IMR-90 (cell line): ENCODE measurements at regions not wholly inside any gene's neighbourhood (a gene's known extent, or its start where the extent isn't known, plus 50 kb on each side); places are given as distances from the start of the nearest gene placed in this dataset.

Source experiments
- ATAC-seq: fragments of 200-7000 bp; cut with Tn5 transposase; 2 replicates; pipeline ENCODE4 v1.9.1; 2020; ENCODE audit warnings: low read depth, mild to moderate bottlenecking, moderate library complexity
- BruUV-seq: library from RNA; stranded (reverse); fragments of 400-500 nt; replicated peaks from 2 replicates; lab custom pipeline; 2021; lab: Mats Ljungman, UMichigan
- CTCF ChIA-PET: fragments of 300-600 bp; formaldehyde crosslinking; extraction: SDS; loops from one replicate; lab custom pipeline; 2021; ENCODE audit warnings: antibody characterized with exemption; lab: Yijun Ruan, JAX
- POLR2A ChIA-PET: fragments of 300-600 bp; sonication (Branson Sonifier 250); formaldehyde crosslinking; loops from one replicate; lab custom pipeline; 2022; ENCODE audit warnings: antibody characterized with exemption; ENCODE audit not compliant: unreplicated experiment; lab: Charles Lee
- DNase-seq: peaks from one replicate; pipeline ENCODE4 v3.0.0; 2013
- H2AFZ ChIP-seq: replicated peaks from 2 replicates; pipeline ENCODE3; 2013; ENCODE audit warnings: low read length, mild to moderate bottlenecking; ENCODE audit not compliant: poor library complexity
- H2AK5ac ChIP-seq: 2 replicates; pipeline ENCODE4 v1.6.1; 2013; ENCODE audit warnings: low read depth, low read length, inconsistent platforms
- H2AK9ac ChIP-seq: replicated peaks from 2 replicates; pipeline ENCODE3; 2013; ENCODE audit warnings: mild to moderate bottlenecking, low read depth, low read length, moderate library complexity; ENCODE audit not compliant: poor library complexity
- H2BK120ac ChIP-seq: 2 replicates; pipeline ENCODE4 v1.6.1; 2013; ENCODE audit warnings: low read depth, low read length, inconsistent platforms
- H2BK15ac ChIP-seq: 3 replicates; pipeline ENCODE4 v1.6.1; 2013; ENCODE audit warnings: low read depth, low read length, inconsistent platforms
- H2BK20ac ChIP-seq: 2 replicates; pipeline ENCODE4 v1.6.1; 2013; ENCODE audit warnings: low read depth, mild to moderate bottlenecking, inconsistent platforms, low read length, moderate library complexity
- H2BK5ac ChIP-seq: 2 replicates; pipeline ENCODE4 v1.6.1; 2013; ENCODE audit warnings: mild to moderate bottlenecking, low read depth, low read length, inconsistent platforms; ENCODE audit not compliant: poor library complexity, severe bottlenecking
- H3K14ac ChIP-seq: replicated peaks from 2 replicates; pipeline ENCODE4 v1.6.1; 2013; ENCODE audit warnings: low read depth, low read length, inconsistent platforms
- H3K18ac ChIP-seq: 2 replicates; pipeline ENCODE4 v1.6.1; 2013; ENCODE audit warnings: low read depth, low read length, control low read depth
- H3K23ac ChIP-seq: 2 replicates; pipeline ENCODE4 v1.6.1; 2013; ENCODE audit warnings: low read depth, low read length, inconsistent platforms
- H3K27ac ChIP-seq: 2 replicates; pipeline ENCODE4 v1.5.1; 2013; ENCODE audit warnings: mild to moderate bottlenecking, control low read depth, low read length; ENCODE audit not compliant: insufficient read depth
- H3K27me3 ChIP-seq: 2 replicates; pipeline ENCODE4 v1.6.1; 2013; ENCODE audit warnings: low read length; ENCODE audit not compliant: control insufficient read depth, insufficient read depth
- H3K36me3 ChIP-seq: 2 replicates; pipeline ENCODE4 v1.6.1; 2013; ENCODE audit warnings: low read length, mixed read lengths; ENCODE audit not compliant: control insufficient read depth, insufficient read depth
- H3K4ac ChIP-seq: 2 replicates; pipeline ENCODE4 v1.6.1; 2013; ENCODE audit warnings: low read depth, low read length, inconsistent platforms
- H3K4me1 ChIP-seq: 2 replicates; pipeline ENCODE4 v1.6.1; 2013; ENCODE audit warnings: low read length, mixed read lengths; ENCODE audit not compliant: control insufficient read depth, insufficient read depth
- H3K4me2 ChIP-seq: 2 replicates; pipeline ENCODE4 v1.6.1; 2013; ENCODE audit warnings: low read depth, mild to moderate bottlenecking, control low read depth, low read length, moderate library complexity
- H3K4me3 ChIP-seq: 2 replicates; pipeline ENCODE4 v1.5.1; 2013; ENCODE audit warnings: low read depth, mild to moderate bottlenecking, control low read depth, low read length, moderate library complexity; ENCODE audit not compliant: insufficient read depth
- H3K56ac ChIP-seq: 2 replicates; pipeline ENCODE4 v1.6.1; 2013; ENCODE audit warnings: low read length, inconsistent platforms; ENCODE audit not compliant: insufficient read depth; ENCODE audit errors: extremely low read depth
- H3K79me1 ChIP-seq, 2 experiments: 2 replicates each; pipeline ENCODE4 v1.6.1; 2013; ENCODE audit warnings: low read length in 2 of 2, inconsistent platforms in 1 of 2, low read depth in 1 of 2
- H3K9ac ChIP-seq: 2 replicates; pipeline ENCODE4 v1.6.1; 2013; ENCODE audit warnings: low read depth, low read length, control low read depth
- H3K9me1 ChIP-seq: 2 replicates; pipeline ENCODE4 v1.6.1; 2013; ENCODE audit warnings: low read length, inconsistent platforms; ENCODE audit not compliant: insufficient read depth
- H3K9me3 ChIP-seq: 2 replicates; pipeline ENCODE4 v1.6.1; 2013; ENCODE audit warnings: low read length; ENCODE audit not compliant: control insufficient read depth, insufficient read depth
- H4K20me1 ChIP-seq: 2 replicates; pipeline ENCODE4 v1.6.1; 2013; ENCODE audit warnings: low read length, inconsistent platforms; ENCODE audit not compliant: insufficient read depth
- H4K5ac ChIP-seq: 2 replicates; pipeline ENCODE4 v1.6.1; 2013; ENCODE audit warnings: mild to moderate bottlenecking, low read depth, low read length, control low read depth
- H4K8ac ChIP-seq, 2 experiments: 2 replicates each; pipeline ENCODE4 v1.6.1; 2013; ENCODE audit warnings: low read depth in 2 of 2, low read length in 2 of 2, control low read depth in 1 of 2, inconsistent platforms in 1 of 2
- H4K91ac ChIP-seq: 2 replicates; pipeline ENCODE4 v1.6.1; 2013; ENCODE audit warnings: low read depth, low read length, inconsistent platforms; ENCODE audit not compliant: insufficient read depth
- BHLHE40 ChIP-seq: fragments of 150-350 bp; IDR thresholded peaks from 2 replicates; pipeline ENCODE4 v1.6.1; 2016; ENCODE audit warnings: mild to moderate bottlenecking, low read depth, low read length
- CEBPB ChIP-seq: IDR thresholded peaks from 2 replicates; pipeline ENCODE4 v1.6.1; 2012; ENCODE audit warnings: low read depth, low read length, improper control_type of control experiment
- CTCF ChIP-seq: conservative IDR thresholded peaks from 2 replicates; pipeline ENCODE4 v1.5.1; 2012; ENCODE audit warnings: mild to moderate bottlenecking, low read depth, low read length, improper control_type of control experiment
- MAFK ChIP-seq: IDR thresholded peaks from 2 replicates; pipeline ENCODE4 v1.6.1; 2012; ENCODE audit warnings: low read depth, low read length, improper control_type of control experiment
- MAZ ChIP-seq: IDR thresholded peaks from 2 replicates; pipeline ENCODE4 v1.6.1; 2012; ENCODE audit warnings: low read depth, mild to moderate bottlenecking, low read length, improper control_type of control experiment, moderate library complexity, borderline replicate concordance
- NFE2L2 ChIP-seq: fragments of 150-350 bp; IDR thresholded peaks from 2 replicates; pipeline ENCODE4 v1.6.1; 2016; ENCODE audit warnings: low read depth, mild to moderate bottlenecking, low read length
- RAD21 ChIP-seq: IDR thresholded peaks from 2 replicates; pipeline ENCODE4 v1.6.1; 2012; ENCODE audit warnings: low read length, improper control_type of control experiment
- SMC3 ChIP-seq: fragments of 150-350 bp; IDR thresholded peaks from 2 replicates; pipeline ENCODE4 v1.6.1; 2016; ENCODE audit warnings: low read depth, mild to moderate bottlenecking, antibody characterized with exemption, low read length, moderate library complexity
- WGBS, 2 experiments: methylation state at CpG; one replicate each; pipeline versions ENCODE4 v1.1.5 to v1.1.7; 2013; ENCODE audit warnings: missing lambda C conversion rate in 2 of 2; ENCODE audit not compliant: insufficient read length in 1 of 2; ENCODE audit errors: extremely low coverage in 2 of 2; 5-methylcytosine and 5-hydroxymethylcytosine counted together
- dilution Hi-C: fragments of 300-500 bp; cut with HindIII; formaldehyde crosslinking; loops from one replicate; pipeline ENCODE4 v1.14.3; 2018; ENCODE audit warnings: low sequenced_read_pairs; ENCODE audit not compliant: unreplicated experiment
- in situ Hi-C: fragments of 300-500 bp; cut with MboI; formaldehyde crosslinking; loops from 3 replicates; pipeline ENCODE4 v1.14.3; 2019; ENCODE audit warnings: low sequenced_read_pairs, inconsistent platforms, mixed read lengths
- intact Hi-C: fragments of 100-400 bp; cut with micrococcal nuclease; formaldehyde crosslinking; loops from 2 replicates; pipeline ENCODE4 v1.10.0; 2022

GRCh38 chr1:98251497-98251896, 330.7 kb upstream of the DPYD start:
- no TSS peak for BruUV-seq
- in situ Hi-C loops = no loop called here

More at GRCh38 chr1:98251497-98251896, 330.7 kb upstream of the DPYD start:
- ChIA-PET POLR2A (no interaction called here), CTCF (no interaction called here)
- Histone ChIP-seq H2BK120ac (no peak overlapping the region), H3K18ac (no peak overlapping the region), H2BK20ac (no peak overlapping the region), H3K4ac (no peak overlapping the region), H2BK15ac (no peak overlapping the region), H3K9ac (no peak overlapping the region), H3K27me3 (no peaks in the 10 kb centered on the region), H3K23ac (no peak overlapping the region), H3K4me3 (no peak overlapping the region), H3K56ac (no peak overlapping the region), H2AK5ac (no peak overlapping the region), H4K5ac (no peak overlapping the region), H2BK5ac (no peak overlapping the region), H4K20me1 (no peaks in the 10 kb centered on the region), H3K9me1 (no peaks in the 10 kb centered on the region), H3K9me3 (no peaks in the 10 kb centered on the region), H3K4me1 (no peaks in the 10 kb centered on the region), H3K36me3 (no peaks in the 10 kb centered on the region), H4K8ac (no peak overlapping the region), H3K4me2 (no peak overlapping the region), H3K79me1 (no peaks in the 10 kb centered on the region), H2AFZ (no peak overlapping the region), H2AK9ac (no peak overlapping the region), H3K14ac (no peak overlapping the region), H4K91ac (no peak overlapping the region), H3K27ac (no peak overlapping the region)
- dilution Hi-C loops = no loop called here
- WGBS, 2 experiments = no CpG with 5 or more reads among the region's 2 CpGs
- ATAC-seq (no peak), DNase-seq (no peak)
- TF ChIP-seq BHLHE40 (no peak), CEBPB (no peak), NFE2L2 (no peak), MAZ (no peak), CTCF (no peak), SMC3 (no peak), RAD21 (no peak), MAFK (no peak)
- intact Hi-C loops = no loop called here
